ENCODE measurements at regions not wholly inside any gene's neighbourhood (a gene's known extent, or its start where the extent isn't known, plus 50 kb on each side); places are given as distances from the start of the nearest gene placed in this dataset.

DNA sequence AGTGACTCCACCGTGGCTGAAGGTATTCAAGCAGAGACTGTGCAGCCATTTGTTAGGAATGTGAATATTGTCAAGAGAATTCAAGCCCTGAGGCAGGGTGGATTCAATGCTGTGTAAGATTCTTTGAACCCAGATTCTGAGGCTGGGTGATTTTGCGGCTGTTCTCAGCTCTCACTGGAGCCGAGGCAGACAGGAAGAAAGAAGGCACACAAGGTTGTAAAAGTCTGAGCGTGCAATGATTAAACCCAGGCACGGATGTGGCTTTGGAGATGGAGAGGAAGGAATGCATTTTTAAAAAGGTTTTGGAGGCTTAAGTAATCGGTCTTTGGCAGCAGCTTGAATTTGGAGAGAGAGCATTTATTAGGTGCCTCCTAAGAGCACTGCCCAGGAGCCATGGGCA, 187.9 kb downstream of the KATNAL1 start:
- H3K23ac ChIP-seq (ENCODE audit: insufficient read length) = no peak overlapping the region
- H2BK20ac ChIP-seq (ENCODE audit: low read length) = peak overlapping the region; percentile 25; the same call in 1 of the 2 replicates
- no peaks in the 10 kb centered on the region; the same call in 1 of the 2 replicates for H3K23me2 ChIP-seq (ENCODE audit: low read depth, low read length)
- H3K79me2 ChIP-seq (ENCODE audit: control insufficient read depth in 1 of 2, insufficient read depth in 2 of 2, low read length in 2 of 2) = no peaks in the 10 kb centered on the region
- H4K20me1 ChIP-seq (replicated peaks in 1 of 2; ENCODE audit: control insufficient read depth in 1 of 2, insufficient read depth in 2 of 2, low read length in 2 of 2) = no peaks in the 10 kb centered on the region
- H3K4ac ChIP-seq (replicated peaks; ENCODE audit: insufficient read length, low read depth, low read length) = no peak overlapping the region
- WGBS, 2 experiments (ENCODE audit: extremely low coverage in 1 of 2, insufficient coverage in 1 of 2, insufficient read length in 1 of 2, insufficient replicate concordance in 2 of 2, low coverage in 1 of 2, low lambda C conversion rate in 2 of 2, missing lambda C conversion rate in 1 of 2) = 85% methylated on average over 6 of the region's 6 CpGs; no CpG with 5 or more reads in 1 of the 2 experiments
- H3K56ac ChIP-seq (replicated peaks; ENCODE audit: insufficient read length, low read depth, low read length) = no peak overlapping the region
- no peak overlapping the region for H4K8ac ChIP-seq (ENCODE audit: extremely low read depth, insufficient read depth, low read length)
- H3K4me2 ChIP-seq (ENCODE audit: insufficient read depth in 1 of 2, low read depth in 2 of 2, low read length in 2 of 2) = no peak overlapping the region
- H2AFZ ChIP-seq (ENCODE audit: low read length) = no peak overlapping the region
- H3K4me3 ChIP-seq (ENCODE audit: extremely low read depth in 1 of 4, insufficient read depth in 2 of 4, low read depth in 3 of 4, low read length in 4 of 4) = no peak overlapping the region
- no peak overlapping the region for H4K5ac ChIP-seq (ENCODE audit: insufficient read length, low read depth, low read length)
- H3K14ac ChIP-seq (ENCODE audit: insufficient read length) = no peak overlapping the region
- no peaks in the 10 kb centered on the region for H3K9me3 ChIP-seq (ENCODE audit: insufficient read depth in 2 of 2, low read depth in 1 of 2, low read length in 1 of 2)
- H3K79me1 ChIP-seq (ENCODE audit: low read depth, low read length) = no peaks in the 10 kb centered on the region
- POLR2A ChIA-PET (ENCODE audit: partially characterized antibody) = no interaction called here
- H2BK15ac ChIP-seq (ENCODE audit: low read length) = no peak overlapping the region
- no peak overlapping the region for H4K91ac ChIP-seq (replicated peaks; ENCODE audit: insufficient read length, low read length)
- H3K36me3 ChIP-seq (ENCODE audit: control insufficient read depth in 2 of 4, insufficient read depth in 4 of 4, low read length in 3 of 4) = no peaks in the 10 kb centered on the region; a peak in 1 of 8 replicates
- H3K9ac ChIP-seq (replicated peaks in 1 of 4; ENCODE audit: extremely low read depth in 1 of 4, low read depth in 3 of 4, low read length in 3 of 4) = no peak overlapping the region
- no peak overlapping the region for H2BK5ac ChIP-seq (ENCODE audit: low read depth, low read length)
- peaks cover 0 to 2% (median 0%) of the 10 kb centered on the region in 4 experiments; a peak in 1 of 7 replicates for H3K27me3 ChIP-seq (replicated peaks in 1 of 4; ENCODE audit: control insufficient read depth in 3 of 4, extremely low read depth in 1 of 4, insufficient read depth in 3 of 4, low read length in 3 of 4)
- H2BK12ac ChIP-seq (ENCODE audit: low read depth, low read length) = no peak overlapping the region
- DNase-seq (ENCODE audit: low read depth in 1 of 2, low spot score in 2 of 2) (no peak), FAIRE-seq (no peak)
- H3K4me1 ChIP-seq (replicated peaks in 1 of 4; ENCODE audit: control insufficient read depth in 3 of 4, insufficient read depth in 4 of 4, low read length in 3 of 4) = peaks cover 0 to under 1% (median 0%) of the 10 kb centered on the region in 4 experiments; a peak in 2 of 7 replicates
- no peak overlapping the region for H3K27ac ChIP-seq (ENCODE audit: low read depth, low read length)
- no peak overlapping the region for H2BK120ac ChIP-seq (replicated peaks; ENCODE audit: low read depth, low read length)
- CTCF ChIA-PET (ENCODE audit: partially characterized antibody) = interaction anchor here (0.7 to 4.9 kb wide), 4 partner anchors 13 to 389 kb away, joined by 3 to 38 read pairs (median 3); no protein-coding TSS in a partner anchor
- H2AK5ac ChIP-seq (ENCODE audit: low read depth, low read length) = no peak overlapping the region
- no peak overlapping the region for H3K18ac ChIP-seq (ENCODE audit: extremely low read depth, low read length)
- TF ChIP-seq CTBP2 (IDR thresholded peaks at IDR 0.05; ENCODE audit: borderline replicate concordance, insufficient read depth, insufficient read length, low read length) = no peak
- TF ChIP-seq, protein P1, sequence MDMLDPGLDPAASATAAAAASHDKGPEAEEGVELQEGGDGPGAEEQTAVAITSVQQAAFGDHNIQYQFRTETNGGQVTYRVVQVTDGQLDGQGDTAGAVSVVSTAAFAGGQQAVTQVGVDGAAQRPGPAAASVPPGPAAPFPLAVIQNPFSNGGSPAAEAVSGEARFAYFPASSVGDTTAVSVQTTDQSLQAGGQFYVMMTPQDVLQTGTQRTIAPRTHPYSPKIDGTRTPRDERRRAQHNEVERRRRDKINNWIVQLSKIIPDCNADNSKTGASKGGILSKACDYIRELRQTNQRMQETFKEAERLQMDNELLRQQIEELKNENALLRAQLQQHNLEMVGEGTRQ (IDR thresholded peaks at IDR 0.05; ENCODE audit: low read length) = no peak
- no peak for TF ChIP-seq SAP30 (IDR thresholded peaks at IDR 0.05; ENCODE audit: insufficient read depth, insufficient replicate concordance, low read length)
- TF ChIP-seq TEAD4 (IDR thresholded peaks at IDR 0.05; ENCODE audit: low read depth, low read length) = no peak
- TF ChIP-seq ZNF274 (IDR thresholded peaks at IDR 0.05; ENCODE audit: borderline replicate concordance, extremely low read depth, low read length) = no peak
- no peak for TF ChIP-seq PHF8 (conservative IDR thresholded peaks at IDR 0.05; ENCODE audit: low read depth, low read length)
- TF ChIP-seq SIN3A (conservative IDR thresholded peaks at IDR 0.05 in 1 of 2, IDR thresholded peaks at IDR 0.05 in 1 of 2; ENCODE audit: low read depth in 1 of 2, low read length in 2 of 2) = no peak
- no peak for TF ChIP-seq BCL11A (IDR thresholded peaks at IDR 0.05; ENCODE audit: low read depth in 2 of 2, low read length in 2 of 2)
- no peak for TF ChIP-seq SUZ12 (IDR thresholded peaks at IDR 0.05; ENCODE audit: low read length)
- no peak for TF ChIP-seq CHD2 (IDR thresholded peaks at IDR 0.05; ENCODE audit: low read length)
- TF ChIP-seq POLR2AphosphoS5 (IDR thresholded peaks at IDR 0.05; ENCODE audit: low read depth, low read length) = no peak
